ENCODE measurements at regions not wholly inside any gene's neighbourhood (a gene's known extent, or its start where the extent isn't known, plus 50 kb on each side); places are given as distances from the start of the nearest gene placed in this dataset.

DNA sequence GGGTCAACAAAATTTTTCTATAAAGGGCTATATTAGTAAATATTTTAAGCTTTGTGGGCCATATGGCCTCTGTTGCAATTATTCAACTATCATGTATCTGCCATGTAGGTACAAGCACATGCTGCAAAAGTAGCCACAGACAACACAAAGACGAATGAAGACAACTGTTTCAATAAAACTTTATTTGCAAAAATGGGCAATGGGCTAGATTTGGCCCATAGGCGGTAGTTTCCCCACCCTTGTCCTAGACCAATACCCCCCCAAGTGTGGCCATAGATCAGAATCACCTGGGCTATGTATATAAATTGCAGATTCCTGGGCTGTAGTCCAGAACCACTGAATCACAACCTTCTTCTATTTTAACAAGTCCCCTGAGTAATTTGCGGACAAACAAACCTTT lies 331.0 kb upstream of the PSMD7 start:
- Histone ChIP-seq H3K9me2 (ENCODE audit: low read depth, low read length) (no peaks in the 10 kb centered on the region), H2AFZ (ENCODE audit: low read length) (no peak overlapping the region), H3K79me2 (ENCODE audit: insufficient read depth, low read length) (no peaks in the 10 kb centered on the region), H4K20me1 (ENCODE audit: insufficient read depth, low read length) (no peaks in the 10 kb centered on the region), H3K27me3 (ENCODE audit: insufficient read depth, low read length) (no peaks in the 10 kb centered on the region), H3K9me3 (ENCODE audit: low read length) (no peaks in the 10 kb centered on the region; the same call in 1 of the 2 replicates), H3F3A (ENCODE audit: insufficient read depth, low read length) (no peaks in the 10 kb centered on the region), H3K36me3 (ENCODE audit: insufficient read depth, low read length) (no peaks in the 10 kb centered on the region), H3K4me3 (ENCODE audit: low read depth, low read length, poor library complexity, severe bottlenecking) (no peak overlapping the region), H3K4me2 (ENCODE audit: low read length) (no peak overlapping the region), H3K27ac (ENCODE audit: low read depth, low read length, poor library complexity, severe bottlenecking) (no peak overlapping the region), H3K9ac (ENCODE audit: low read length) (no peak overlapping the region), H3K4me1 (ENCODE audit: insufficient read depth, low read length, severe bottlenecking) (no peaks in the 10 kb centered on the region)
- TF ChIP-seq, protein P1, sequence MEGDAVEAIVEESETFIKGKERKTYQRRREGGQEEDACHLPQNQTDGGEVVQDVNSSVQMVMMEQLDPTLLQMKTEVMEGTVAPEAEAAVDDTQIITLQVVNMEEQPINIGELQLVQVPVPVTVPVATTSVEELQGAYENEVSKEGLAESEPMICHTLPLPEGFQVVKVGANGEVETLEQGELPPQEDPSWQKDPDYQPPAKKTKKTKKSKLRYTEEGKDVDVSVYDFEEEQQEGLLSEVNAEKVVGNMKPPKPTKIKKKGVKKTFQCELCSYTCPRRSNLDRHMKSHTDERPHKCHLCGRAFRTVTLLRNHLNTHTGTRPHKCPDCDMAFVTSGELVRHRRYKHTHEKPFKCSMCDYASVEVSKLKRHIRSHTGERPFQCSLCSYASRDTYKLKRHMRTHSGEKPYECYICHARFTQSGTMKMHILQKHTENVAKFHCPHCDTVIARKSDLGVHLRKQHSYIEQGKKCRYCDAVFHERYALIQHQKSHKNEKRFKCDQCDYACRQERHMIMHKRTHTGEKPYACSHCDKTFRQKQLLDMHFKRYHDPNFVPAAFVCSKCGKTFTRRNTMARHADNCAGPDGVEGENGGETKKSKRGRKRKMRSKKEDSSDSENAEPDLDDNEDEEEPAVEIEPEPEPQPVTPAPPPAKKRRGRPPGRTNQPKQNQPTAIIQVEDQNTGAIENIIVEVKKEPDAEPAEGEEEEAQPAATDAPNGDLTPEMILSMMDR (IDR thresholded peaks at IDR 0.05; ENCODE audit: low read length): no peak
- no peak for TF ChIP-seq EZH2 (IDR thresholded peaks at IDR 0.05; ENCODE audit: borderline replicate concordance, low read length)

- no peak overlapping the region for H3K9ac ChIP-seq (ENCODE audit: low read length)
These were observed 339.8 kb upstream of the PSMD7 start for GRCh38 chr16:73956587-73957494.

GRCh38 chr16:73955702-73956101 lies 340.9 kb upstream of the PSMD7 start:
- Histone ChIP-seq H4K20me1 (ENCODE audit: insufficient read depth, low read length) (no peaks in the 10 kb centered on the region), H3K4me3 (ENCODE audit: low read depth, low read length, poor library complexity, severe bottlenecking) (no peak overlapping the region), H3K9me3 (ENCODE audit: low read length) (no peaks in the 10 kb centered on the region), H2AFZ (ENCODE audit: low read length) (no peak overlapping the region), H3K4me1 (ENCODE audit: insufficient read depth, low read length, severe bottlenecking) (no peaks in the 10 kb centered on the region), H3K79me2 (ENCODE audit: insufficient read depth, low read length) (no peaks in the 10 kb centered on the region), H3K9me2 (ENCODE audit: low read depth, low read length) (no peaks in the 10 kb centered on the region), H3K4me2 (ENCODE audit: low read length) (no peak overlapping the region), H3K27me3 (ENCODE audit: insufficient read depth, low read length) (no peaks in the 10 kb centered on the region), H3K27ac (ENCODE audit: low read depth, low read length, poor library complexity, severe bottlenecking) (no peak overlapping the region), H3K36me3 (ENCODE audit: insufficient read depth, low read length) (no peaks in the 10 kb centered on the region), H3K9ac (ENCODE audit: low read length) (no peak overlapping the region), H3F3A (ENCODE audit: insufficient read depth, low read length) (no peaks in the 10 kb centered on the region)
- TF ChIP-seq EZH2 (IDR thresholded peaks at IDR 0.05; ENCODE audit: borderline replicate concordance, low read length): no peak
- TF ChIP-seq, protein P1 (IDR thresholded peaks at IDR 0.05; ENCODE audit: low read length): no peak

More at GRCh38 chr16:73956587-73957494, 339.8 kb upstream of the PSMD7 start:
- H4K20me1 ChIP-seq (ENCODE audit: insufficient read depth, low read length): no peaks in the 10 kb centered on the region
- no peaks in the 10 kb centered on the region for H3F3A ChIP-seq (ENCODE audit: insufficient read depth, low read length)
- H3K4me3 ChIP-seq (ENCODE audit: low read depth, low read length, poor library complexity, severe bottlenecking): no peak overlapping the region
- H2AFZ ChIP-seq (ENCODE audit: low read length): no peak overlapping the region
- no peaks in the 10 kb centered on the region; the same call in 1 of the 2 replicates for H3K9me3 ChIP-seq (ENCODE audit: low read length)
- no peaks in the 10 kb centered on the region for H3K4me1 ChIP-seq (ENCODE audit: insufficient read depth, low read length, severe bottlenecking)
- H3K27me3 ChIP-seq (ENCODE audit: insufficient read depth, low read length): no peaks in the 10 kb centered on the region
- H3K9me2 ChIP-seq (ENCODE audit: low read depth, low read length): no peaks in the 10 kb centered on the region
- H3K27ac ChIP-seq (ENCODE audit: low read depth, low read length, poor library complexity, severe bottlenecking): no peak overlapping the region
- H3K79me2 ChIP-seq (ENCODE audit: insufficient read depth, low read length): no peaks in the 10 kb centered on the region
- TF ChIP-seq, protein P1 (IDR thresholded peaks at IDR 0.05; ENCODE audit: low read length): peak; percentile 85
- no peak for TF ChIP-seq EZH2 (IDR thresholded peaks at IDR 0.05; ENCODE audit: borderline replicate concordance, low read length)
- H3K36me3 ChIP-seq (ENCODE audit: insufficient read depth, low read length): no peaks in the 10 kb centered on the region
- H3K4me2 ChIP-seq (ENCODE audit: low read length): no peak overlapping the region
